GM19395 (cell line): ENCODE measurements at regions not wholly inside any gene's neighbourhood (a gene's known extent, or its start where the extent isn't known, plus 50 kb on each side); places are given as distances from the start of the nearest gene placed in this dataset.
"Not testable (repeated sequence)": the region's sequence is repeated elsewhere in the genome, so short reads cannot be mapped to it uniquely, and the experiment has no call there.

ENCODE experiments used
- ATAC-seq: cut with Tn5 transposase; IDR thresholded peaks from one replicate; pipeline ENCODE4 v1.9.1; 2021; ENCODE audit warnings: mild to moderate bottlenecking, moderate library complexity; ENCODE audit not compliant: unreplicated experiment

- no peak for ATAC-seq
Measured at GRCh38 chr6:3900744-3901336, 51.7 kb downstream of the FAM50B start.

- ATAC-seq: no peak
Measured at GRCh38 chr6:3902871-3903648, 53.9 kb downstream of the FAM50B start.

DNA sequence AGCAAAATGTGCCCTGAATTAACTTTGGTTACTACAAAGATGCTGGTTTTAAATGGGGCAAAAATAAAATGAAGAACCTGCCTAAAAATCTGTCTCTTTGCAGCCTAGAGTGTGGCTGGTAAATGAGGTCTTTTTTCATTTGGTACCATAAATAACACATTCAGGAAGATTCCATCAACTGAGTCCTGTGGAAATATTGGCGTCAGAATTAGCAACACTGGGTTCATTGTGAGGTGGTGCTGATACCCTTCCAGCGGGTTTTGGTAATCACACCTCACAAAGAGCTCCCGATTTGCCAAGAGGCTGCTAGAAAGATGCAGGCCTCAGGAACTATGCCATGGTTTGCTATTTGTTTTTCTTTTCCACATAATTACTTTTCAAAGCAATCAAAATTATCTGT, 55.3 kb downstream of the FAM50B start:
- ATAC-seq: no peak

DNA sequence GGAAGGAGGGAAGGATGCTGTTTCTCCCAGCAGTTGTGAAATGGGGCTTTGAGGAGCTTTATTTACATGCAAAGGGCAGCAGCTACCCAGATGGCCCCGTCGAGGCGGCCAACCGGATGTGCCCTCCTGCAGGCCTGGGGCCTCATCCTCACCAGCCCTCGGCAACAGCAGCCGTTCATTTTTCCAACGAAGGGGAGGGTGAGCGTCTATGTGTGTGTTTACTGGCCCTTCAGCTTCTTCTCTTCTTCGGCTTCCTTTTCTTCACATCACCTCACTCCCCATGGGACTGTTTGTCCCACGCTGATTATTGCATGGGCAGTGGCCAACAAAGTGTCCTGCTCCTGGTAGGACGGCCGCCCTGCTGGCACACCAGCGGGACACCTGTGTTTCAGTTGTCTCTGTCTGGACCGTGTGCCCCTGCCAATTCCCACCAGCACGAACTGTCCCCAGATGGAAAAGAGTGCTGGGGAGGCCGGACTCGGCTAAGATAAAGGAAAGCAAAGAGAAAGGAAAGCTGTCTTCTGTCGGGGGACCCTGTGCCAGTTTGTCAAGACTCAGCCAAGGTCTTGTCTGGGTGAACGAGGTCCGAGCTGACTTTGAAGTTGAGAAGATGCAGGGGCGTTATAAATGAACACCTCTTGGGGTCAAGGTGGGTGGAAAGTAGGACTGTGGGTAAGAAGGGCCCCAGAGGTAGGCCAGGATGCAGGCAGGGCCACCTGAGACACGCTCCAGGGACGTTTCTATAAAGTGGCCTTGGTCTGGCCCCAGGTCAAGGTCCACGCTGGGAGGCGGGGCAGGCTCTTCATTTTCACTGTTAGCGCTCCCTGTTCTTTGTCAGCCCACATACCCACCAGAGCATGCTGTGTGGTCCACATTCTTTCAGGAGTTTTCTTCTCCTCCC, 57.0 kb downstream of the FAM50B start:
- ATAC-seq: no peak

DNA sequence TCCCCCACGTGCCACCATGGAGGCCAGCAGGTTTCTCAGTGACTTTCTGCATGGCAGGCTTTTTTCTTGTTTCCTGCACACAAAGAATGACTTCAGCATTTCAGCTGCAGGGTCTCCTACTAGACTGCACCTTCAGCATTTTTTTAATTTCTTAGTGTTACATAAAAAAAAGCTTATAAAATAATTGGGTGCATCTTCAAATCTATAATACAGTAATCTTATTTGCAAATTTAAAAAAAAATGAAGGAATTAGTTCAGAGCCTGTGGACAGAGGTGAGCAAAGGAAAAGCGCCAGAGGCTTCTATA, 57.6 kb downstream of the FAM50B start:
- ATAC-seq: no peak

- no peak for ATAC-seq
Measured at GRCh38 chr6:3908223-3908622, 59.0 kb downstream of the FAM50B start.

GRCh38 chr6:3908961-3909360, 59.8 kb downstream of the FAM50B start:
- no peak for ATAC-seq

GRCh38 chr6:3910106-3910663, 61.0 kb downstream of the FAM50B start:
- ATAC-seq: no peak

DNA sequence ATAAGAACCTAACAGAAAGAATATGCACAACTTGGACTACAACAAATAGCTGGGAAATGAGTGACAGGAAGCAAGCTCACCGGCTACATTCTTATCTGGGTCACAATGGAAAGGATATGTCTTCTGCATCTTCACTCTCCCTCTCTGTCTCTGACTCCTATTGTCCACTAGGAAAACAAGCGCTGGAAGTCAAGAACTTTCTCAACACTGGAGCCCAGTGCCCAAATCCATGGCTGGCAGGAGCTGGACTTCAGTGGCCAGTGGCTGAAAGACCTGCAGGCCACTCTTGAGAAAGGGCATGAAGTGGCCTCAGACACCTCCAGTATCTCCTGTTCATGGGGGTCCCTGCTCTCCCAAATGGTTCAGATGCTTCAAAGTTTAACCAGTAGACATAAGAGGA, 62.0 kb downstream of the FAM50B start:
- no peak for ATAC-seq

DNA sequence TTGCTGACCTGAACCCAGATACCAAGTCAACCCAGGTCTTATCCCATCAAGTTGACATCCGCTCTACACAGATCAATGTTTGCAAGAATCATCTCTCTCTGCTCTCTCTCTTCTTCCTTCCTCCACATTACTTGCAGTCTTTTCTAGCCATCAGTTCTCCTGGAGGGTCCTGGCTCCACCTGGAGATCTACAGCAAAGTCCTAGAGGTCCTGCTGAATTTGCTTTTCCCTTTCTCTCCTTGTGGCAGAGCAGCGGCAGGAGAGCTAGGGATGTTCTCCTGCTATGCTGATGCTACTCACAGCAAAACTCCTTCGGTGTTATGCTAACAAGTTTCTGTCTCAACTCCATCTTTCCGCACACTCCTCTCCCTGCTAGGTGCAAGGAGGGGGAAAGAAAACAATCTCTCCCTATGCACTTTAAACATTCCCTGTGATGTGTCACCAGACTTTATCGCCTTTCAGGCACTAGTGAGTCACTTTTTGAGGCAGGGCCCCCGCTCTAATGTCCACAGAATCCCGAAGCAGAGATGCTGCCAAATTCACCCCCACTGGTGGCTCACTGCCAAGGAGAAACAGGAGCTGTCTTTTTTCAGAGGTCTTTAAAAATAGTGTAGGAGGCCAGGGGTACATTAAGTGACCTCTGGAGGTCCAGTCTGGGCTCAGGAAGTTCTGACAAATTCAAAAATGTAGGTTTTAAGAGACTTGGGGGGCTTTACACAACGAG, 62.6 kb downstream of the FAM50B start:
- ATAC-seq: no peak

GRCh38 chr6:3912361-3913076, 63.3 kb downstream of the FAM50B start:
- no peak for ATAC-seq

GRCh38 chr6:3913077-3913957, 64.1 kb downstream of the FAM50B start:
- ATAC-seq: no peak

DNA sequence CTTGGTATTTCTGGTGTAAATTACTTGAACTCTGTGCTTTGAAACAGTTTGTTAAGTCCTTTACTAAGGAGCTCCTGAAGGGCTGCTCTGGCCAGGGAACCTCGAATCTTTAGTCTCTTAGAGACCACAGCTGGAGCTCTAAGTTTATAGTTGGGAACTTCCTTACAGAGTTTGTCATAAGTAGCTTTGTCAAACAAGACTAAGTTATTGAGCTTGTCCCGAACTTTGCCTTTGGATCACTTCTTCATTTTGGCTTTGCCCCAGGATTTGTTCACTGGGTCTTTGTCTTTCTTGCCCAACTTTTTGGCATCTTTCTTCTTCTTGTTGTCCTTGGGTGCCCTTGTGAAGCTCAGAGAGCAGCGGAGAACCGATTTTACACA, 64.8 kb downstream of the FAM50B start:
- no peak for ATAC-seq

DNA sequence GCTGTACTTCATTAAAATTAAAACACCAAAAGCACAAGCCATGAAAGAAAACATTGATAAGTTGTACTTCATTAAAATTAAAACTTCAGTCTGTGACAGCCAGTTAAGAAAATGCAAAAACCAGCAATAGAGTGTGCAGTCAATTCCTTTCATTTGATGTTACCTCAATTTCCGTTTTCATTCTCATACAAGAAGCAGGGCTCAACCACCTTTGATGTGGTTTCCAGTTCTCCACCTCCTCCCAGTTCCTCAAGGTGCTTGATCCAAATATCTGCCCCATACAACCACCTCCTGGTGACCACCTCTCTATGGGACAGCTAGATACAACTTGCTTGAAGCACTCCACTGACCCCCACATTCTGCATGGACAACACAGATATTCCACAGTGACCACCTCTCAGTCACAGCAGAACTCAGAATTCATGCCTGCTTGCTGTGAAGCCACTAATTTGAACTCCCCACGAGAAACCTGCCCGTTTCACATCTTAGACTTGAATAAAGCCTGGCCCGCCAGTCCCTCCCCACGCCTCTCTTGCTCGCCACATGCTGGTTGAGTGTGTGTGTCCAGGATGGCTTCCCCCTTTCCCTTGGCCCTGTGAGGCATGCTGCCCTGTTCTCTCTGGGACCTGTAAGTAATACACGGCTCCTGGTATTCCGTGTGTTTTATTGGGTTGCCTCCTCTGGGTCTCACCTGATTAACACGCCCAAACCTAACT, 66.1 kb downstream of the FAM50B start:
- no peak for ATAC-seq

- no peak for ATAC-seq
Measured at GRCh38 chr6:3916211-3916610, 67.0 kb downstream of the FAM50B start.

DNA sequence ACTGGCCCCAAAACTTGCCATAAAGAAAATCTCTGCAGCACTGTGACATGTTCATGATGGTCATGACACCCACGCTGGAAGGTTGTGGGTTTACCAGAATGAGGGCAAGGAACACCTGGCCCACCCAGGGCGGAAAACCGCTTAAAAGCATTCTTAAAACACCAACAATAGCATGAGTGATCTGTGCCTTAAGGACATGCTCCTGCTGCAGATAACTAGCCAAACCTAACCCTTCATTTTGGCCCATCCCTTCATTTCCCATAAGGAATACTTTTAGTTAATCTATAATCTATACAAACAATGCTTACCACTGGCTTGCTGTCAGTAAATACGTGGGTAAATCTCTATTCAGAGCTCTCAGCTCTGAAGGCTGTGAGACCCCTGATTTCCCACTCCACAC, 67.6 kb downstream of the FAM50B start:
- not testable (repeated sequence) for ATAC-seq

DNA sequence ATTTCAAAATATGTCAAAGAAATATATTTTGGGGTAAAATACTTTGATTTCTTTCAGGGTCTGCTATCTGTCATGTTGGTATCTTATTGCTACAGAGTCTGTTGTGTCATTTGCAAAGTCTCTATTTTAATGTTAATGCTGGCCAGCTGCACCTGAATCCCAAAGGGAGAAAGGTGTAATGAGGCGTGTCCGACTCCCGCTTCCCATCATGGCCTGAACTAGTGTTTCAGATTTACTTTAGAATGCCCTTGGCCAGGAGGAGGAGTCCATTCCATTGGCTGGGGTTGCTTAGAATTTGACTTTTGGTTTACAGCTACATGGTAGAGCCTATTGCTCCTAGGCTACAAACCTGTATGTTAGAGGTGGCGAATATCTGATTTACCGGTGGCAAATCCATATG, 69.3 kb downstream of the FAM50B start:
- ATAC-seq: no peak

DNA sequence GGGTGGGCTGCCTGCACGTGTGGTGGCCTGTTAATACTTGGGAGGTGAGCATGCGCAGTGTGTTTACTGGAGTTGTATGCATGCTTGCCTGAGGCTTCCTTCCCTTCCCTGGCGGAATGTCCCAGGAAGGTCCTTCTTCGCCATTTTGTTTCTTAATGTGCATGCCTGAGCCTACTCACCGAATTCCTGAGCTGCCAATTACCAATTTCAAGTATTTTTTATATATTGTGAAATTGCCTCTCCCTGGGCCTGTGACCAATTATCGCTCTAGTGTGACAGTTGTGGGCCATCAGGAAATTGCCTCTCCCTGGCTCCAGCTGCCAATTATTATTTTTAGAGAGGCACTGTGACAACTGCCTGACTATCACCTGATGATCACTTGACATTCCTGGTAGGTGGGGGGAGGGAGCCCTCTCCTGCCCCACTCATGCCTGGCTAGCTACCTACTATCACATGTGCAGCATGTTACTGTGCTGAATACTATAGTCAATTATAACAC, 70.0 kb downstream of the FAM50B start:
- no peak for ATAC-seq

DNA sequence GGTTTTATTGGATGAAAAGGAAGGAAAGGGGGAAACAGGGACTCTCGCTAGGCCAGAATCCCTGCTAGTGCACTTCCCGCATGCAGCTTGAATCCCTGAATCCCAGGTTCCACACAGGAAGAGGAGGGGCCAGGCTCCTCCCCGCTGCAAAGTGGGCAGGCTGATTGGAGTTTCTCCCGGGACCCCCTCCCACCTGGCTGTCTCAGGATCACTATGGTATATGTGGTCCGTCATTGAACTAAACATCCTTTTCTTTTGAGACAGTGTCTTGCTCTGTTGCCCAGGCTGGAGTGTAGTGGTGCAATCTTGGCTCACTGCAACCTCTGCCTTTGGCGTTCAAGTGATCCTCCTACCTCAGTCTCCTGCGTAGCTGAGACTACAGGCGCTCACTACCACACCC, 70.7 kb downstream of the FAM50B start:
- ATAC-seq: no peak
